ENCODE measurements at regions not wholly inside any gene's neighbourhood (a gene's known extent, or its start where the extent isn't known, plus 50 kb on each side); places are given as distances from the start of the nearest gene placed in this dataset.

DNA sequence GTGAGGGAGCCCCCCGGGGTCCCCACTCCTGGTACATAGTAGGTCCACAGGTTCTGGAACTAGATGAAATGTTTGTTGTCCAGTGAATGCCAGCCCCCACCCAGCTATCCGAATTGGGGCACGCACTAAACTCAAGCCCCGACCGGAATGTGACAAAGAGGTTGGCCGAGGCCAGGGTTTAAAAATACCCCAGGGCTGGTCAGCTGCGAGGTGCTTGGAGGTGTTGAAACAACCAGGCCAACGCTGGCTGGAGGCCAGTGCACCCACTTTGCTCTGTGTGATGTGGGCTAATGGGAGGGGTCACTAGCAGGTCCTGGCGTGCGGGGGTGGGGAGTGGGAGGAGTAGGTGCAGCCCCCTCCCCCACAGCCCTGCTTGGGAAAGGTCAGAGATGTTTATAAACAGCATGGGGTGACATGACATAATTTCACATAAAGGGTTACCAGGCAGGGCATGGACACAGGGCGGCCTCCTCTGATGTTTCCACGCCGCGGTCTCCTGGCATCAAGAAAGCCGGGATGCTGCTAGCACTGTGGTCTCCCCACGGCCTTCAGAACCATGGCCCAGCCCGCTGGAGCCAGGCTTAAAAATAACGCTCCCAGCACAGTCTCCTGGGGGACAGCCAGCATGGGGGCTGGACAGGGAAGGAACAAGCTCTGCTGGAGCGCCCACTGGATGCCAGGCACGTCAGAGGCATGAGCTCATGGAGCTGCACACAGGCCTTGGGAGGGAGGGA is 111.2 kb upstream of the PTPN1 start:
- Histone ChIP-seq H3K27ac (ENCODE audit: low read depth, low read length) (no peak overlapping the region), H3K79me2 (ENCODE audit: insufficient read depth, low read length) (no peaks in the 10 kb centered on the region), H3K4me2 (ENCODE audit: low read depth, low read length, poor library complexity, severe bottlenecking) (no peak overlapping the region), H3F3A (ENCODE audit: insufficient read depth) (no peaks in the 10 kb centered on the region), H3K36me3 (ENCODE audit: low read length) (no peaks in the 10 kb centered on the region), H2AFZ (ENCODE audit: low read depth, low read length, severe bottlenecking) (no peak overlapping the region), H3K9me2 (replicated peaks; ENCODE audit: insufficient read depth, low read length) (no peaks in the 10 kb centered on the region), H3K9me3 (ENCODE audit: insufficient read depth, low read length) (no peaks in the 10 kb centered on the region), H3K27me3 (ENCODE audit: low read length) (no peaks in the 10 kb centered on the region), H3K9ac (ENCODE audit: low read length) (no peak overlapping the region), H4K20me1 (ENCODE audit: low read depth, low read length) (no peaks in the 10 kb centered on the region), H3K4me3 (ENCODE audit: insufficient read depth, low read length, poor library complexity, severe bottlenecking) (no peak overlapping the region)
- no peak for TF ChIP-seq EZH2phosphoT487 (conservative IDR thresholded peaks at IDR 0.05; ENCODE audit: low read length)
- TF ChIP-seq, protein P1, sequence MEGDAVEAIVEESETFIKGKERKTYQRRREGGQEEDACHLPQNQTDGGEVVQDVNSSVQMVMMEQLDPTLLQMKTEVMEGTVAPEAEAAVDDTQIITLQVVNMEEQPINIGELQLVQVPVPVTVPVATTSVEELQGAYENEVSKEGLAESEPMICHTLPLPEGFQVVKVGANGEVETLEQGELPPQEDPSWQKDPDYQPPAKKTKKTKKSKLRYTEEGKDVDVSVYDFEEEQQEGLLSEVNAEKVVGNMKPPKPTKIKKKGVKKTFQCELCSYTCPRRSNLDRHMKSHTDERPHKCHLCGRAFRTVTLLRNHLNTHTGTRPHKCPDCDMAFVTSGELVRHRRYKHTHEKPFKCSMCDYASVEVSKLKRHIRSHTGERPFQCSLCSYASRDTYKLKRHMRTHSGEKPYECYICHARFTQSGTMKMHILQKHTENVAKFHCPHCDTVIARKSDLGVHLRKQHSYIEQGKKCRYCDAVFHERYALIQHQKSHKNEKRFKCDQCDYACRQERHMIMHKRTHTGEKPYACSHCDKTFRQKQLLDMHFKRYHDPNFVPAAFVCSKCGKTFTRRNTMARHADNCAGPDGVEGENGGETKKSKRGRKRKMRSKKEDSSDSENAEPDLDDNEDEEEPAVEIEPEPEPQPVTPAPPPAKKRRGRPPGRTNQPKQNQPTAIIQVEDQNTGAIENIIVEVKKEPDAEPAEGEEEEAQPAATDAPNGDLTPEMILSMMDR (IDR thresholded peaks at IDR 0.05; ENCODE audit: insufficient read depth, low read length, poor library complexity, severe bottlenecking): no peak

DNA sequence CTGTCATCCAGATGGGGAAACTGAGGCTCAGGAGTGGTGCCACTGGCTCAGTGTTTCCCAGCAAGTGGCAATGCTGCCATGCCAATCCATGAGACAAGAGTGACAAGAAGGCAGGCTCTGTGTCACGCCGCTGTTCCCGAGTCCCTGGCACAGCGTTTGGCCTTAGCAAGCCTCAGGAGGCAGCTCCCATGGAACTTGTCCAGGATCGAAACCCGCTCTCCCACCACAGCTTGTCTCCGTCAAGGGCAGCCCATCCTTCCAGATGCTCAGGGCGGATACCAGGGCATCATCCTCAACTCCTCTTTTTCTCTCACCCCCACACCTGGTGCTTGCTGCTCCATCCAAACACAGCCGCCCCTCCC is 110.6 kb upstream of the PTPN1 start:
- Histone ChIP-seq H3K9me3 (ENCODE audit: insufficient read depth, low read length) (no peaks in the 10 kb centered on the region), H3K27me3 (ENCODE audit: low read length) (no peaks in the 10 kb centered on the region), H3F3A (ENCODE audit: insufficient read depth) (no peaks in the 10 kb centered on the region), H3K9ac (ENCODE audit: low read length) (no peak overlapping the region), H3K4me3 (ENCODE audit: insufficient read depth, low read length, poor library complexity, severe bottlenecking) (no peak overlapping the region), H2AFZ (ENCODE audit: low read depth, low read length, severe bottlenecking) (no peak overlapping the region), H3K9me2 (replicated peaks; ENCODE audit: insufficient read depth, low read length) (no peaks in the 10 kb centered on the region), H3K27ac (ENCODE audit: low read depth, low read length) (no peak overlapping the region), H4K20me1 (ENCODE audit: low read depth, low read length) (no peaks in the 10 kb centered on the region), H3K4me2 (ENCODE audit: low read depth, low read length, poor library complexity, severe bottlenecking) (no peak overlapping the region), H3K36me3 (ENCODE audit: low read length) (no peaks in the 10 kb centered on the region), H3K79me2 (ENCODE audit: insufficient read depth, low read length) (no peaks in the 10 kb centered on the region)
- TF ChIP-seq, protein P1 (IDR thresholded peaks at IDR 0.05; ENCODE audit: insufficient read depth, low read length, poor library complexity, severe bottlenecking): no peak
- no peak for TF ChIP-seq EZH2phosphoT487 (conservative IDR thresholded peaks at IDR 0.05; ENCODE audit: low read length)

DNA sequence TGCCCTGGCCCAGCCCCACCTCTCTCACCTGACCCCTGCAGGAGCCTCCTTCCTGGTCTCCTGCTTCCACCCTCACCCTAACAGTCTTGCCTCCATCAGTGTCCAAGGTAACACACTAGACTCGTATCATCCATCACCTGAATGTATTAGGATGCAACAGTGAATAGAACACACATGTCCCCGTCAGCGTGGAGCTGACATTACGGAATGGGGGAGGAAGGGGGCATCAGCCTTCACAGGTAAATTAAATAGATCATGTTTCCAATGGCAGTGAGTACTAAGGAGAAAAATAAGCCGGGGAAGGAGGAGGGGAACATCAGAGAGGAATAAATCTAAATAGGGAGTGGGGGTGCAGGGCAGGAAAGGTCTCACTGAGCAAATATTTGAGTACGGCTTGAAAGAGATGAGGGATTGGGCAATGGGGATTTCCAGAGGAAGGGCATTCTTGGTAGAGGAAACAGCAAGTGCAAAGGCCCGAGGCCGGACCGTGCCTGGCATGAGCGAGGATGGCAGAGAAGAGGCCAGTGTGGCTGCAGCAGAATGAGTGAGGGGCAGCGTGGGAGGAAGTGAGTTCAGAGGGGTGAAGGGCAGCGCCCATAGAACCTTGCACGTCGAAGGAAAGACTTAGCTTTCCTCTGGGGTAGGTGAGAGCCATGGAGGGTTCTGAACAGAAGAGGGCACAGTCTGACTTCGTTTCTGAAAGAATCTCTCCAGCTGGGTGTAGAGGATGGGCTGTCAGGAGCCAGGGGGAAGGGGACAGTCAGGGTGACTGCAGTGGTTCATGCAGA is 110.1 kb upstream of the PTPN1 start:
- no peaks in the 10 kb centered on the region for H3K27me3 ChIP-seq (ENCODE audit: low read length)
- no peaks in the 10 kb centered on the region for H4K20me1 ChIP-seq (ENCODE audit: low read depth, low read length)
- H3K9me3 ChIP-seq (ENCODE audit: insufficient read depth, low read length): no peaks in the 10 kb centered on the region
- TF ChIP-seq, protein P1 (IDR thresholded peaks at IDR 0.05; ENCODE audit: insufficient read depth, low read length, poor library complexity, severe bottlenecking): no peak
- TF ChIP-seq EZH2phosphoT487 (conservative IDR thresholded peaks at IDR 0.05; ENCODE audit: low read length): no peak
- H2AFZ ChIP-seq (ENCODE audit: low read depth, low read length, severe bottlenecking): no peak overlapping the region
- H3K4me3 ChIP-seq (ENCODE audit: insufficient read depth, low read length, poor library complexity, severe bottlenecking): no peak overlapping the region
- no peak overlapping the region for H3K4me2 ChIP-seq (ENCODE audit: low read depth, low read length, poor library complexity, severe bottlenecking)
- no peaks in the 10 kb centered on the region for H3F3A ChIP-seq (ENCODE audit: insufficient read depth)
- no peaks in the 10 kb centered on the region for H3K79me2 ChIP-seq (ENCODE audit: insufficient read depth, low read length)
- no peaks in the 10 kb centered on the region for H3K36me3 ChIP-seq (ENCODE audit: low read length)
- no peak overlapping the region for H3K27ac ChIP-seq (ENCODE audit: low read depth, low read length)
- H3K9ac ChIP-seq (ENCODE audit: low read length): no peak overlapping the region
- no peaks in the 10 kb centered on the region for H3K9me2 ChIP-seq (replicated peaks; ENCODE audit: insufficient read depth, low read length)

Measured in SU-DHL-6 (cell line).